H9 (cell line): ENCODE measurements at regions not wholly inside any gene's neighbourhood (a gene's known extent, or its start where the extent isn't known, plus 50 kb on each side); places are given as distances from the start of the nearest gene placed in this dataset.

Experiments used
- DNase-seq: peaks from one replicate; pipeline ENCODE4 v3.0.0-alpha.2; 2017
- H2AFZ ChIP-seq: one replicate; pipeline ENCODE4 v1.6.1; 2013; ENCODE audit warnings: mild to moderate bottlenecking, low read length, control low read depth, moderate library complexity
- H2AK5ac ChIP-seq: 2 replicates; pipeline ENCODE4 v1.6.1; 2013; ENCODE audit warnings: low read length, control low read depth, mixed read lengths; ENCODE audit not compliant: insufficient read length
- H2BK120ac ChIP-seq: one replicate; pipeline ENCODE4 v1.6.1; 2013; ENCODE audit warnings: low read depth, mild to moderate bottlenecking, low read length, control low read depth, inconsistent platforms; ENCODE audit not compliant: poor library complexity, severe bottlenecking
- H2BK12ac ChIP-seq: 2 replicates; pipeline ENCODE4 v1.6.1; 2013; ENCODE audit warnings: low read length, control low read depth, mixed read lengths, low read depth; ENCODE audit not compliant: insufficient read length
- H2BK15ac ChIP-seq: 2 replicates; pipeline ENCODE4 v1.6.1; 2013; ENCODE audit warnings: low read depth, low read length, control low read depth
- H2BK20ac ChIP-seq: one replicate; pipeline ENCODE4 v1.6.1; 2013; ENCODE audit warnings: low read depth, mild to moderate bottlenecking, low read length, control low read depth, inconsistent platforms; ENCODE audit not compliant: poor library complexity, severe bottlenecking
- H2BK5ac ChIP-seq: 2 replicates; pipeline ENCODE4 v1.6.1; 2013; ENCODE audit warnings: low read length, control low read depth, mixed read lengths; ENCODE audit not compliant: insufficient read length
- H3K14ac ChIP-seq: 2 replicates; pipeline ENCODE4 v1.6.1; 2013; ENCODE audit warnings: low read length, control low read depth; ENCODE audit not compliant: insufficient read depth
- H3K18ac ChIP-seq: 2 replicates; pipeline ENCODE4 v1.6.1; 2013; ENCODE audit warnings: low read depth, mild to moderate bottlenecking, mixed read lengths, low read length, control low read depth; ENCODE audit not compliant: insufficient read length
- H3K23ac ChIP-seq: 2 replicates; pipeline ENCODE4 v1.6.1; 2013; ENCODE audit warnings: low read length, control low read depth, mixed read lengths, low read depth; ENCODE audit not compliant: insufficient read length
- H3K23me2 ChIP-seq: 2 replicates; pipeline ENCODE4 v1.6.1; 2013; ENCODE audit warnings: low read depth, mild to moderate bottlenecking, mixed read lengths, low read length, control low read depth; ENCODE audit not compliant: insufficient read length, poor library complexity, severe bottlenecking
- H3K27ac ChIP-seq: 2 replicates; pipeline ENCODE4 v1.5.1; 2013; ENCODE audit warnings: low read length, control low read depth, mixed read lengths, low read depth; ENCODE audit not compliant: insufficient read length
- H3K27me3 ChIP-seq: 2 replicates; pipeline ENCODE4 v1.6.1; 2013; ENCODE audit warnings: low read length, control low read depth, inconsistent platforms; ENCODE audit not compliant: insufficient read depth
- H3K4ac ChIP-seq: 2 replicates; pipeline ENCODE4 v1.6.1; 2013; ENCODE audit warnings: low read depth, mild to moderate bottlenecking, control low read depth, inconsistent platforms, low read length, moderate library complexity
- H3K4me1 ChIP-seq: 2 replicates; pipeline ENCODE4 v1.6.1; 2013; ENCODE audit warnings: low read length, control low read depth, inconsistent platforms; ENCODE audit not compliant: insufficient read depth
- H3K4me2 ChIP-seq: 2 replicates; pipeline ENCODE4 v1.6.1; 2013; ENCODE audit warnings: low read length, control low read depth, mixed read lengths; ENCODE audit not compliant: insufficient read length, insufficient read depth
- H3K56ac ChIP-seq: 2 replicates; pipeline ENCODE4 v1.6.1; 2013; ENCODE audit warnings: low read depth, mild to moderate bottlenecking, mixed read lengths, low read length, control low read depth; ENCODE audit not compliant: insufficient read length
- H3K79me1 ChIP-seq: 2 replicates; pipeline ENCODE4 v1.6.1; 2013; ENCODE audit warnings: low read depth, mild to moderate bottlenecking, moderate library complexity, low read length, control low read depth, inconsistent platforms; ENCODE audit not compliant: insufficient read depth, poor library complexity, severe bottlenecking
- H3K79me2 ChIP-seq: 2 replicates; pipeline ENCODE4 v1.6.1; 2013; ENCODE audit warnings: low read length, control low read depth, inconsistent platforms; ENCODE audit not compliant: insufficient read depth
- H3K9ac ChIP-seq: 2 replicates; pipeline ENCODE4 v1.6.1; 2013; ENCODE audit warnings: low read length, control low read depth, mixed read lengths; ENCODE audit not compliant: insufficient read length; ENCODE audit errors: extremely low read depth
- H3K9me3 ChIP-seq: one replicate; pipeline ENCODE4 v1.6.1; 2013; ENCODE audit warnings: low read depth, low read length, inconsistent platforms; ENCODE audit not compliant: control insufficient read depth
- H3T11ph ChIP-seq: one replicate; pipeline ENCODE4 v1.6.1; 2013; ENCODE audit warnings: mild to moderate bottlenecking, low read length, control low read depth, inconsistent platforms
- H4K20me1 ChIP-seq: one replicate; pipeline ENCODE4 v1.6.1; 2013; ENCODE audit not compliant: control insufficient read depth, insufficient read length, insufficient read depth
- H4K5ac ChIP-seq: 2 replicates; pipeline ENCODE4 v1.6.1; 2013; ENCODE audit warnings: low read depth, mild to moderate bottlenecking, mixed read lengths, low read length, control low read depth; ENCODE audit not compliant: insufficient read length
- H4K8ac ChIP-seq: replicated peaks from 2 replicates; pipeline ENCODE4 v1.6.1; 2013; ENCODE audit warnings: low read length, control low read depth, mixed read lengths, low read depth; ENCODE audit not compliant: insufficient read length
- H4K91ac ChIP-seq: 2 replicates; pipeline ENCODE4 v1.6.1; 2013; ENCODE audit warnings: low read depth, mild to moderate bottlenecking, moderate library complexity, mixed read lengths, low read length, control low read depth; ENCODE audit not compliant: insufficient read length
- H3K27ac Mint-ChIP-seq, 3 experiments: 2 replicates in 2 of 3; 3 replicates in 1 of 3; pipeline ENCODE4 v1.8.0; 2020 to 2021; ENCODE audit warnings: mixed read lengths in 3 of 3, mild to moderate bottlenecking in 1 of 3, moderate library complexity in 1 of 3
- H3K27me3 Mint-ChIP-seq: 2 replicates; pipeline ENCODE4 v1.8.0; 2021; ENCODE audit warnings: low read depth, mild to moderate bottlenecking, moderate library complexity, mixed read lengths
- H3K36me3 Mint-ChIP-seq, 3 experiments: 2 replicates in 2 of 3; 3 replicates in 1 of 3; pipeline ENCODE4 v1.8.0; 2020 to 2021; ENCODE audit warnings: low read depth in 3 of 3, mixed read lengths in 3 of 3; ENCODE audit not compliant: insufficient read depth in 1 of 3
- H3K4me1 Mint-ChIP-seq, 2 experiments: 2 replicates each; pipeline ENCODE4 v1.8.0; 2020; ENCODE audit warnings: mixed read lengths in 2 of 2
- H3K4me3 Mint-ChIP-seq, 2 experiments: 2 replicates in 1 of 2; 3 replicates in 1 of 2; pipeline ENCODE4 v1.8.0; 2020 to 2021; ENCODE audit warnings: mild to moderate bottlenecking in 2 of 2, mixed read lengths in 2 of 2, moderate library complexity in 1 of 2
- H3K9me3 Mint-ChIP-seq, 2 experiments: 2 replicates in 1 of 2; 3 replicates in 1 of 2; pipeline ENCODE4 v1.8.0; 2020; ENCODE audit warnings: mild to moderate bottlenecking in 2 of 2, mixed read lengths in 2 of 2, moderate library complexity in 1 of 2
- CTCF ChIP-seq: fragments of 200-600 bp; sonication (generic); conservative IDR thresholded peaks from 3 replicates; pipeline ENCODE4 v1.8.0; 2021; ENCODE audit warnings: antibody characterized with exemption, mild to moderate bottlenecking
- WGBS: extraction: QIAGEN DNeasy Blood & Tissue Kit; methylation state at CpG from one replicate; pipeline ENCODE4 v1.1.7; 2013; ENCODE audit warnings: missing lambda C conversion rate, low lambda C conversion rate, mixed read lengths; ENCODE audit not compliant: insufficient read length; ENCODE audit errors: extremely low coverage; 5-methylcytosine and 5-hydroxymethylcytosine counted together

- H3K56ac ChIP-seq, result no peak overlapping the region
- no peak overlapping the region for H2AK5ac ChIP-seq
- H3K9me3 ChIP-seq, result no peaks in the 10 kb centered on the region
- no peak overlapping the region for H4K8ac ChIP-seq
- no peak overlapping the region for H4K5ac ChIP-seq
- H2BK12ac ChIP-seq, result no peak overlapping the region
- H3K27ac Mint-ChIP-seq, result no peak overlapping the region
- WGBS, result no CpG with 5 or more reads among the region's 4 CpGs
- no peaks in the 10 kb centered on the region for H3K4me1 ChIP-seq
- H3K9me3 Mint-ChIP-seq, result no peaks in the 10 kb centered on the region
- no peak overlapping the region for H2BK120ac ChIP-seq
- H3K79me1 ChIP-seq, result no peaks in the 10 kb centered on the region
- no peaks in the 10 kb centered on the region; the same call in 1 of the 2 replicates for H3K27me3 Mint-ChIP-seq
- H3K4me3 Mint-ChIP-seq, result no peak overlapping the region
- no peaks in the 10 kb centered on the region for H3K36me3 Mint-ChIP-seq
- H2BK5ac ChIP-seq, result no peak overlapping the region
- H3K4ac ChIP-seq, result no peak overlapping the region
- no peak overlapping the region for H2BK15ac ChIP-seq
- DNase-seq, result no peak
- no peak overlapping the region for H3T11ph ChIP-seq
- H3K23ac ChIP-seq, result no peak overlapping the region
- no peak overlapping the region for H3K9ac ChIP-seq
- no peaks in the 10 kb centered on the region for H3K27me3 ChIP-seq
- H3K4me1 Mint-ChIP-seq, result peaks cover 5 to 10% of the 10 kb centered on the region in 2 experiments; a peak in 3 of 4 replicates
- H3K4me2 ChIP-seq, result no peak overlapping the region
- no peak overlapping the region for H3K18ac ChIP-seq
- H2BK20ac ChIP-seq, result no peak overlapping the region
- H3K14ac ChIP-seq, result no peak overlapping the region
- no peak overlapping the region for H3K27ac ChIP-seq
- no peak overlapping the region for H2AFZ ChIP-seq
- H4K91ac ChIP-seq, result no peak overlapping the region
- no peaks in the 10 kb centered on the region for H3K79me2 ChIP-seq
- H3K23me2 ChIP-seq, result no peaks in the 10 kb centered on the region
- no peaks in the 10 kb centered on the region for H4K20me1 ChIP-seq
- no peak for TF ChIP-seq CTCF
Observed at GRCh38 chr1:98340511-98340910, 321.0 kb upstream of the SNX7 start.
